GM12864 (cell line): ENCODE measurements at regions not wholly inside any gene's neighbourhood (a gene's known extent, or its start where the extent isn't known, plus 50 kb on each side); places are given as distances from the start of the nearest gene placed in this dataset.
"Not testable (repeated sequence)": the region's sequence is repeated elsewhere in the genome, so short reads cannot be mapped to it uniquely, and the experiment has no call there.

Experiments used
- DNase-seq: peaks from one replicate; pipeline ENCODE4 v3.0.0-alpha.2; 2011; ENCODE audit warnings: low read depth
- H3K4me3 ChIP-seq: 2 replicates; pipeline ENCODE4 v1.5.1; 2011; ENCODE audit warnings: mild to moderate bottlenecking, low read depth, low read length, control low read depth
- CTCF ChIP-seq: IDR thresholded peaks from 2 replicates; pipeline ENCODE4 v1.5.1; 2011; ENCODE audit warnings: low read depth, mild to moderate bottlenecking, moderate library complexity, low read length, control low read depth, inconsistent platforms; ENCODE audit errors: missing control alignments

- no peak overlapping the region for H3K4me3 ChIP-seq
- no peak for DNase-seq
- TF ChIP-seq CTCF = no peak
Measured at GRCh38 chr9:100725371-100725770, 147.5 kb downstream of the CAVIN4 start.

GRCh38 chr9:100729336-100729895 is 151.5 kb downstream of the CAVIN4 start:
- no peak for TF ChIP-seq CTCF
- H3K4me3 ChIP-seq = no peak overlapping the region
- no peak for DNase-seq

GRCh38 chr9:100730086-100730485 is 152.2 kb downstream of the CAVIN4 start:
- H3K4me3 ChIP-seq = no peak overlapping the region
- no peak for DNase-seq

GRCh38 chr9:100731038-100731556 is 153.2 kb downstream of the CAVIN4 start:
- no peak for TF ChIP-seq CTCF
- H3K4me3 ChIP-seq = no peak overlapping the region
- no peak for DNase-seq

More at GRCh38 chr9:100730086-100730485, 152.2 kb downstream of the CAVIN4 start:
- TF ChIP-seq CTCF = no peak

- no peak for DNase-seq
- TF ChIP-seq CTCF = no peak
- no peak overlapping the region for H3K4me3 ChIP-seq
Measured at GRCh38 chr9:100731557-100731956, 153.7 kb downstream of the CAVIN4 start.

GRCh38 chr9:100739208-100739607 is 161.3 kb downstream of the CAVIN4 start:
- no peak for TF ChIP-seq CTCF
- DNase-seq = no peak
- no peak overlapping the region for H3K4me3 ChIP-seq

GRCh38 chr9:100739666-100740065 is 161.8 kb downstream of the CAVIN4 start:
- no peak for TF ChIP-seq CTCF
- DNase-seq = no peak
- H3K4me3 ChIP-seq = no peak overlapping the region

- H3K4me3 ChIP-seq, DNase-seq: not testable (repeated sequence)
Measured at GRCh38 chr9:100748930-100749329, 171.1 kb downstream of the CAVIN4 start.
